CD14-positive monocyte (primary cell): ENCODE measurements at regions not wholly inside any gene's neighbourhood (a gene's known extent, or its start where the extent isn't known, plus 50 kb on each side); places are given as distances from the start of the nearest gene placed in this dataset.

Experiments
- DNase-seq, 3 donors: peaks; one replicate each; pipeline ENCODE4 v3.0.0-alpha.2; 2011 to 2022
- H2AFZ ChIP-seq: 2 replicates; pipeline ENCODE4 v1.6.0; 2012; ENCODE audit warnings: mild to moderate bottlenecking, low read depth, low read length, inconsistent platforms; ENCODE audit not compliant: insufficient read depth, poor library complexity, severe bottlenecking
- H3K27ac ChIP-seq, 2 donors: 1 replicate in 1 of 2; 2 replicates in 1 of 2; pipeline ENCODE4 v1.5.1; 2012 to 2013; ENCODE audit warnings: low read length in 2 of 2, control low read depth in 1 of 2, inconsistent platforms in 1 of 2, low read depth in 1 of 2, mild to moderate bottlenecking in 1 of 2
- H3K27me3 ChIP-seq, 2 donors: one replicate each; pipeline versions ENCODE4 v1.6.0 to v1.6.1; 2011 to 2013; ENCODE audit warnings: low read length in 2 of 2; ENCODE audit not compliant: control insufficient read depth in 2 of 2, insufficient read depth in 2 of 2
- H3K36me3 ChIP-seq, 2 donors: replicated peaks in 1 of 2; 1 replicate in 1 of 2; 2 replicates in 1 of 2; pipeline versions ENCODE4 v1.5.1 to v1.6.1; 2012 to 2013; ENCODE audit warnings: low read length in 2 of 2, control low read depth in 1 of 2, inconsistent platforms in 1 of 2, mild to moderate bottlenecking in 1 of 2; ENCODE audit not compliant: insufficient read depth in 2 of 2, control insufficient read depth in 1 of 2
- H3K4me1 ChIP-seq, 2 donors: 1 replicate in 1 of 2; 2 replicates in 1 of 2; pipeline versions ENCODE4 v1.5.1 to v1.6.1; 2012 to 2013; ENCODE audit warnings: low read length in 2 of 2, control low read depth in 1 of 2, inconsistent platforms in 1 of 2, mild to moderate bottlenecking in 1 of 2, moderate library complexity in 1 of 2; ENCODE audit not compliant: insufficient read depth in 2 of 2, control insufficient read depth in 1 of 2
- H3K4me2 ChIP-seq: replicated peaks from 2 replicates; pipeline ENCODE3; 2012; ENCODE audit warnings: low read length, moderate library complexity, mild to moderate bottlenecking; ENCODE audit not compliant: poor library complexity, severe bottlenecking; ENCODE audit errors: extremely low read depth
- H3K4me3 ChIP-seq, 3 experiments: fragments of 200-600 bp in 1 of 3; sonication (generic) in 1 of 3; replicated peaks in 1 of 3; 1 replicate in 2 of 3; 2 replicates in 1 of 3; pipeline ENCODE4 v1.5.1; 2011 to 2013; ENCODE audit warnings: low read length in 3 of 3, mild to moderate bottlenecking in 3 of 3, control low read depth in 2 of 3, low read depth in 2 of 3, inconsistent platforms in 1 of 3, moderate library complexity in 1 of 3
- H3K79me2 ChIP-seq: 2 replicates; pipeline ENCODE4 v1.6.0; 2012; ENCODE audit warnings: mild to moderate bottlenecking, control low read depth, inconsistent platforms, low read length, moderate library complexity; ENCODE audit not compliant: insufficient read depth
- H3K9ac ChIP-seq: 2 replicates; pipeline ENCODE4 v1.6.0; 2017; ENCODE audit warnings: low read length, mild to moderate bottlenecking; ENCODE audit not compliant: insufficient read depth, poor library complexity, severe bottlenecking
- H3K9me3 ChIP-seq, 2 donors: replicated peaks in 1 of 2; 1 replicate in 1 of 2; 2 replicates in 1 of 2; pipeline versions ENCODE4 v1.5.1 to v1.6.1; 2012 to 2013; ENCODE audit warnings: low read length in 2 of 2, control low read depth in 1 of 2; ENCODE audit not compliant: control insufficient read depth in 1 of 2, insufficient read depth in 1 of 2
- H4K20me1 ChIP-seq: 2 replicates; pipeline ENCODE4 v1.6.0; 2012; ENCODE audit warnings: mild to moderate bottlenecking, low read length, control low read depth, moderate library complexity; ENCODE audit not compliant: insufficient read depth
- H3K27ac Mint-ChIP-seq, 7 donors: one replicate each; pipeline ENCODE4 v1.8.0; 2020; ENCODE audit warnings: mild to moderate bottlenecking in 7 of 7, mixed read lengths in 7 of 7, moderate library complexity in 6 of 7, inconsistent platforms in 2 of 7
- H3K27me3 Mint-ChIP-seq, 3 donors: one replicate each; pipeline ENCODE4 v1.8.0; 2021 to 2022; ENCODE audit warnings: low read depth in 3 of 3, mild to moderate bottlenecking in 3 of 3, mixed read lengths in 3 of 3, moderate library complexity in 3 of 3, inconsistent platforms in 1 of 3
- H3K36me3 Mint-ChIP-seq, 2 donors: one replicate each; pipeline ENCODE4 v1.8.0; 2020; ENCODE audit warnings: mixed read lengths in 2 of 2, inconsistent platforms in 1 of 2, mild to moderate bottlenecking in 1 of 2
- H3K4me1 Mint-ChIP-seq: one replicate; pipeline ENCODE4 v1.8.0; 2020; ENCODE audit warnings: mild to moderate bottlenecking, mixed read lengths
- H3K4me3 Mint-ChIP-seq, 2 donors: one replicate each; pipeline ENCODE4 v1.8.0; 2020; ENCODE audit warnings: mild to moderate bottlenecking in 2 of 2, mixed read lengths in 2 of 2, moderate library complexity in 1 of 2
- H3K9me3 Mint-ChIP-seq, 7 donors: one replicate each; pipeline ENCODE4 v1.8.0; 2020 to 2022; ENCODE audit warnings: mixed read lengths in 7 of 7, mild to moderate bottlenecking in 6 of 7, moderate library complexity in 6 of 7, inconsistent platforms in 2 of 7
- WGBS: methylation state at CpG from one replicate; pipeline ENCODE4 v1.1.5; 2013; ENCODE audit warnings: missing lambda C conversion rate; ENCODE audit not compliant: insufficient coverage; 5-methylcytosine and 5-hydroxymethylcytosine counted together
- intact Hi-C, 2 donors: fragments of 100-400 bp; cut with micrococcal nuclease; formaldehyde crosslinking; loops; one replicate each; pipeline versions ENCODE4 v1.15.0 to v1.15.1; 2023
- TF ChIP-seq, protein P1 (sequence below): fragments of 200-600 bp; IDR thresholded peaks from one replicate; pipeline ENCODE4 v1.8.0; 2022; ENCODE audit warnings: antibody characterized with exemption, mild to moderate bottlenecking

DNA sequence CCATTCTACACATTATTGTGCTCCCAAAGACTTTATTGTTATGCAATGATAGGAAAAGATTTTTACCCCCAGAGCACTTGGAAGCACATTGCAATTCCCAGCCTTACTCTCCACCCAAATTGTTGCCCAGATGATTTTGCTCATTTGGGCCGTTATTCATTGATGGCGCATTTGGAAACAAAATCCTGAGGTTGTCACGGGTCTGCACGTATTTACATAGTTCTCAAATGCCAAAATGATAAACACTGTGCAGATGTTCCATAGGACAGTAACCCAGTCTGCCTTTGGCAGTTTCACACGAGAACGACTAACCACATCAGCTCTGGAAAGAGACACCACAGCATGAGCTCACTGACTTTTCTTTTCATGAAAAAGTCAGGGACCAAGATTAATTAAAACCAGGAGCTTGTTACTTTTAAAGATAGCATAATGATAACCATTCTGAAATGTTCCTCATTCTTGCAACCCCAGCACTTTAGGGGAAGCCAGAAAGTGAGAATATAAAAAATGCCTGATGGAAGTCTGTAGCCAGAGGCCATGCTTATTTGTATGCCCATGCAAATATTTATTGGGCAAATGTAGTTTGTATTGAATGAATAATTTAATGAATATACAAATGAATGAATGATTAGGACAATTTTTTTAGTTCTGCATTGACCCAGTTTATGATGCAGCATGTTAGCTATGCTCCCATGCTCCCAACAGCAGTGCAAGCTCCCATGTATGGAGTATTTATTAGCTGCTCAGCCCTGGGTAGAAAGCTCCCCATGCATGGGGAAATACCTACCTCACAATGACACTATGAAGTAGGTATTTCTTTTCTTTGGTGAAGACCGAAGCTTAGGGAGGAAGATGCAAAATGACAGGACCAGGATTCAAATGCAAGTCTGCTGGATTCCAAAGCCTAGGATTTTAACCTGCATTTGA is 84.6 kb downstream of the MAIP1 start:
- no peak overlapping the region for H3K4me2 ChIP-seq
- no peaks in the 10 kb centered on the region for H4K20me1 ChIP-seq
- intact Hi-C loops, result no loop called here
- H3K4me3 Mint-ChIP-seq, result no peak overlapping the region
- peaks cover 4% of the 10 kb centered on the region for H3K4me1 Mint-ChIP-seq
- H3K27me3 ChIP-seq, result no peaks in the 10 kb centered on the region
- H3K9me3 ChIP-seq, result peaks cover 2 to 4% of the 10 kb centered on the region in 2 donors
- peaks cover 0 to 1% (median 0%) of the 10 kb centered on the region in 3 donors for H3K27me3 Mint-ChIP-seq
- H3K36me3 ChIP-seq, result no peaks in the 10 kb centered on the region
- H3K27ac ChIP-seq, result no peak overlapping the region
- peaks cover 2 to 11% (median 3%) of the 10 kb centered on the region in 7 donors for H3K9me3 Mint-ChIP-seq
- no peaks in the 10 kb centered on the region for H3K4me1 ChIP-seq
- H3K9ac ChIP-seq, result no peak overlapping the region
- no peak for DNase-seq
- H3K4me3 ChIP-seq, result no peak overlapping the region
- H3K27ac Mint-ChIP-seq, result no peak overlapping the region
- no peak overlapping the region for H2AFZ ChIP-seq
- WGBS, result 88% methylated on average over 6 of the region's 7 CpGs
- TF ChIP-seq, protein P1, sequence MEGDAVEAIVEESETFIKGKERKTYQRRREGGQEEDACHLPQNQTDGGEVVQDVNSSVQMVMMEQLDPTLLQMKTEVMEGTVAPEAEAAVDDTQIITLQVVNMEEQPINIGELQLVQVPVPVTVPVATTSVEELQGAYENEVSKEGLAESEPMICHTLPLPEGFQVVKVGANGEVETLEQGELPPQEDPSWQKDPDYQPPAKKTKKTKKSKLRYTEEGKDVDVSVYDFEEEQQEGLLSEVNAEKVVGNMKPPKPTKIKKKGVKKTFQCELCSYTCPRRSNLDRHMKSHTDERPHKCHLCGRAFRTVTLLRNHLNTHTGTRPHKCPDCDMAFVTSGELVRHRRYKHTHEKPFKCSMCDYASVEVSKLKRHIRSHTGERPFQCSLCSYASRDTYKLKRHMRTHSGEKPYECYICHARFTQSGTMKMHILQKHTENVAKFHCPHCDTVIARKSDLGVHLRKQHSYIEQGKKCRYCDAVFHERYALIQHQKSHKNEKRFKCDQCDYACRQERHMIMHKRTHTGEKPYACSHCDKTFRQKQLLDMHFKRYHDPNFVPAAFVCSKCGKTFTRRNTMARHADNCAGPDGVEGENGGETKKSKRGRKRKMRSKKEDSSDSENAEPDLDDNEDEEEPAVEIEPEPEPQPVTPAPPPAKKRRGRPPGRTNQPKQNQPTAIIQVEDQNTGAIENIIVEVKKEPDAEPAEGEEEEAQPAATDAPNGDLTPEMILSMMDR, result no peak
- no peaks in the 10 kb centered on the region for H3K36me3 Mint-ChIP-seq
- no peaks in the 10 kb centered on the region for H3K79me2 ChIP-seq

DNA sequence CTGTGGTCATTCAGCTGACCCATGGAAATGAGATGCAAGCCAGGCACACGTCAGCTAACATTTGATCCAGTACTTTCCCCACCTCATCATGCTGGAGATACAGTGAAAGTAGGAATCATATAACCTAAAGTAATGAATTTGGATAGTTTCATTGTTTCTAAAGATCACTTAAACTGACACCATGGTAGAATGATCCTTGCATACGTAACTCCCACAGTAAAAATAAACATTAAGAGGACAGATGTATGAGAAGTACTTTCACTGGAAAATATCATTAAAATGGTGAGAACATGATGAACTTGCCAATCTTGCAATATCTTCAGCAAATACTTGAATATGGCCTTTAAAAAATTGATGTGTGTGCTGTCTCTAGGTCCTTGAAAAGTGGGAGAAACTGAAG is 85.4 kb downstream of the MAIP1 start:
- H3K27me3 Mint-ChIP-seq, result peaks cover 0 to 1% (median 0%) of the 10 kb centered on the region in 3 donors
- no CpG with 5 or more reads among the region's 2 CpGs for WGBS
- Histone ChIP-seq H3K9me3 (peaks cover 10 to 13% of the 10 kb centered on the region in 2 donors), H3K9ac (no peak overlapping the region), H3K4me2 (no peak overlapping the region), H3K27ac (no peak overlapping the region), H2AFZ (no peak overlapping the region), H3K79me2 (no peaks in the 10 kb centered on the region), H3K36me3 (no peaks in the 10 kb centered on the region), H4K20me1 (no peaks in the 10 kb centered on the region), H3K4me1 (no peaks in the 10 kb centered on the region), H3K27me3 (no peaks in the 10 kb centered on the region), H3K4me3 (no peak overlapping the region)
- intact Hi-C loops, result no loop called here
- H3K36me3 Mint-ChIP-seq, result no peaks in the 10 kb centered on the region
- H3K27ac Mint-ChIP-seq, result no peak overlapping the region
- TF ChIP-seq, protein P1, result no peak
- H3K9me3 Mint-ChIP-seq, result peaks cover 6 to 17% (median 11%) of the 10 kb centered on the region in 7 donors
- H3K4me3 Mint-ChIP-seq, result no peak overlapping the region
- no peak for DNase-seq
- H3K4me1 Mint-ChIP-seq, result peaks cover 4% of the 10 kb centered on the region
